Heart left ventricle (tissue), 16 donors: ENCODE measurements at regions not wholly inside any gene's neighbourhood (a gene's known extent, or its start where the extent isn't known, plus 50 kb on each side); places are given as distances from the start of the nearest gene placed in this dataset.
"Not testable (repeated sequence)": the region's sequence is repeated elsewhere in the genome, so short reads cannot be mapped to it uniquely, and the experiment has no call there.

Experiments
- ATAC-seq, 4 donors: fragments of 200-7000 bp; cut with Tn5 transposase; one replicate each; pipeline ENCODE4 v1.9.1; 2020 to 2022; ENCODE audit warnings: moderate library complexity in 4 of 4, mild to moderate bottlenecking in 3 of 4, moderate number of reproducible peaks in 1 of 4
- DNase-seq, 5 donors: peaks; one replicate each; pipeline ENCODE4 v3.0.0-alpha.2; 2020
- H3K27ac ChIP-seq, 12 donors: fragments of 200-600 bp; sonication (generic) in 4 of 12; one replicate each; pipeline versions ENCODE4 v1.5.0 to v1.8.0; 2016 to 2022; ENCODE audit warnings: mild to moderate bottlenecking in 2 of 12
- H3K27me3 ChIP-seq, 9 donors: fragments of 200-600 bp; sonication (generic) in 2 of 9; one replicate each; pipeline versions ENCODE4 v1.5.1 to v1.8.0; 2016 to 2022; ENCODE audit warnings: mild to moderate bottlenecking in 3 of 9
- H3K36me3 ChIP-seq, 9 donors: fragments of 200-600 bp; sonication (generic) in 2 of 9; one replicate each; pipeline versions ENCODE4 v1.5.0 to v1.8.0; 2018 to 2022; ENCODE audit warnings: mild to moderate bottlenecking in 2 of 9
- H3K4me1 ChIP-seq, 12 donors: fragments of 200-600 bp; sonication (generic) in 4 of 12; one replicate each; pipeline versions ENCODE4 v1.5.0 to v1.8.0; 2016 to 2022; ENCODE audit warnings: mild to moderate bottlenecking in 3 of 12
- H3K4me3 ChIP-seq, 12 donors: fragments of 200-600 bp; sonication (generic) in 4 of 12; one replicate each; pipeline versions ENCODE4 v1.5.0 to v1.8.0; 2017 to 2022; ENCODE audit warnings: mild to moderate bottlenecking in 9 of 12, moderate library complexity in 4 of 12
- H3K9me3 ChIP-seq, 12 donors: fragments of 200-600 bp; sonication (generic) in 4 of 12; one replicate each; pipeline versions ENCODE4 v1.5.0 to v1.8.0; 2016 to 2022; ENCODE audit warnings: mild to moderate bottlenecking in 1 of 12
- POLR2A ChIP-seq, 2 donors: fragments of 450-650 bp; IDR thresholded peaks; one replicate each; pipeline ENCODE4 v1.6.1; 2017; ENCODE audit warnings: antibody characterized with exemption in 2 of 2, mild to moderate bottlenecking in 2 of 2, moderate library complexity in 2 of 2
- WGBS, 4 donors: extraction: QIAGEN DNeasy Blood & Tissue Kit in 2 of 4; methylation state at CpG; one replicate each; pipeline versions ENCODE4 v1.1.5 to v1.1.7; 2013 to 2018; 5-methylcytosine and 5-hydroxymethylcytosine counted together
- intact Hi-C, 10 donors: fragments of 100-400 bp; cut with DNase I; formaldehyde crosslinking; loops; one replicate each; pipeline versions ENCODE4 v1.11.1 to v1.14.2; 2022
- TF ChIP-seq, protein P1 (sequence below), 12 donors: fragments of 200-600 bp; sonication (generic) in 4 of 12; IDR thresholded peaks; one replicate each; pipeline versions ENCODE4 v1.5.0 to v1.8.0; 2018 to 2022; ENCODE audit warnings: antibody characterized with exemption in 12 of 12, mild to moderate bottlenecking in 5 of 12
- donor health status: ischemic (EF 13 %, LVEDD 7.1; RV severe dilation, severe dysfunction).
- donor health status: healthy with polysubstance abuse.
- donor health status: DM: no; HTN: yes; CAD: no.
- donor health status: DM: no; HTN: no; CAD: no.
- donor health status: ischemic (EF 25% LVEDD 6.9; RV normal size, moderate dysfunction).
- donor health status: ischemic (EF 25% LVEDD 5.7; RV mildly dilated, moderate dysfunction).
- donor health status: healthy.
- donor health status: DM: yes; HTN: yes; CAD: no.
- donor health status: ischemic (EF 35%, LVEDD 5.7; RV mildly dilated, moderate dysfunction).
- donor health status: nonischemic (EF 11% LVEDD 7.7; RV severe dilation, severe dysfunction).
- donor health status: DM: yes; HTN: yes; CAD: no.
- donor health status: PGD.
- donor health status: ischemic (EF 29% LVEDD 5.4; RV normal size, mild dysfunction).
- donor health status: nonischemic (EF 23%, LVEDD 6.1; RV moderate dilation, normal function).

GRCh38 chr5:16378762-16379161, 86.8 kb downstream of the ZNF622 start:
- H3K27ac ChIP-seq, result peak overlapping the region in 3 of 12 donors; percentile 11 to 43 (median 38)
- H3K36me3 ChIP-seq, result no peaks in the 10 kb centered on the region
- TF ChIP-seq, protein P1, sequence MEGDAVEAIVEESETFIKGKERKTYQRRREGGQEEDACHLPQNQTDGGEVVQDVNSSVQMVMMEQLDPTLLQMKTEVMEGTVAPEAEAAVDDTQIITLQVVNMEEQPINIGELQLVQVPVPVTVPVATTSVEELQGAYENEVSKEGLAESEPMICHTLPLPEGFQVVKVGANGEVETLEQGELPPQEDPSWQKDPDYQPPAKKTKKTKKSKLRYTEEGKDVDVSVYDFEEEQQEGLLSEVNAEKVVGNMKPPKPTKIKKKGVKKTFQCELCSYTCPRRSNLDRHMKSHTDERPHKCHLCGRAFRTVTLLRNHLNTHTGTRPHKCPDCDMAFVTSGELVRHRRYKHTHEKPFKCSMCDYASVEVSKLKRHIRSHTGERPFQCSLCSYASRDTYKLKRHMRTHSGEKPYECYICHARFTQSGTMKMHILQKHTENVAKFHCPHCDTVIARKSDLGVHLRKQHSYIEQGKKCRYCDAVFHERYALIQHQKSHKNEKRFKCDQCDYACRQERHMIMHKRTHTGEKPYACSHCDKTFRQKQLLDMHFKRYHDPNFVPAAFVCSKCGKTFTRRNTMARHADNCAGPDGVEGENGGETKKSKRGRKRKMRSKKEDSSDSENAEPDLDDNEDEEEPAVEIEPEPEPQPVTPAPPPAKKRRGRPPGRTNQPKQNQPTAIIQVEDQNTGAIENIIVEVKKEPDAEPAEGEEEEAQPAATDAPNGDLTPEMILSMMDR (IDR thresholded peaks at IDR 0.05), result no peak
- TF ChIP-seq POLR2A (IDR thresholded peaks at IDR 0.05), result no peak
- DNase-seq, result peak in 4 of 5 donors; percentile 15 to 53 (median 40)
- peaks cover 0 to 11% (median 0%) of the 10 kb centered on the region in 12 donors for H3K4me1 ChIP-seq
- no peaks in the 10 kb centered on the region for H3K27me3 ChIP-seq
- H3K9me3 ChIP-seq, result no peaks in the 10 kb centered on the region
- WGBS, 4 donors, result 35 to 53% (median 44%) methylated on average over 3 of the region's 3 CpGs
- H3K4me3 ChIP-seq, result no peak overlapping the region
- ATAC-seq, result peak; percentile 94 to 99 (median 96)
- intact Hi-C loops, result loop anchor here in 1 of 10 donors (1.0 kb wide), 1 partner anchor 40 kb away; no protein-coding TSS in a partner anchor

GRCh38 chr5:16372493-16372892, 93.1 kb downstream of the ZNF622 start:
- H3K27ac ChIP-seq, result no peak overlapping the region
- intact Hi-C loops, result no loop called here
- TF ChIP-seq POLR2A (IDR thresholded peaks at IDR 0.05), result no peak
- TF ChIP-seq, protein P1 (IDR thresholded peaks at IDR 0.05), result no peak
- H3K9me3 ChIP-seq, result no peaks in the 10 kb centered on the region
- no peaks in the 10 kb centered on the region for H3K4me1 ChIP-seq
- no peak for DNase-seq
- no peaks in the 10 kb centered on the region for H3K27me3 ChIP-seq
- ATAC-seq, result no peak
- H3K36me3 ChIP-seq, result no peaks in the 10 kb centered on the region
- no peak overlapping the region for H3K4me3 ChIP-seq
- 65 to 85% (median 77%) methylated on average over 4 of the region's 4 CpGs for WGBS, 4 donors

DNA sequence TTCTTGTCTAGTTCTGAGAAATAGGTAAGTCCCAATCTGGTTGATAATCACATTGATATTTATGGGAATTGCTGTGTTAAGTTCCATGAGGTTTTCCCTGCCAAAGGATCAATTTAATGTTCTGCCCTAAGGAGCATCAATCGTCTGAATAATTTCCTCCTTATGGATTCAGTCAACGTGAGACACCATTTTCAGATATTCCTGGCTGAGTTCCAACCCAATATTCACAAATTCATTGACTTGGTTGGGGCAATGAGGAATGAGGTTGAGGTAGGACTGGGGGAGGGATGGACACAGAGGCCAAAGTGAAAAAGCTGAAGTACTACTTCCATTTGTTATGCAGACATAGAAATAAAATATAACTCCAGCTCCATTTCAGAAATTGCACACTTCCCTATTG, 99.1 kb downstream of the ZNF622 start:
- no peak for ATAC-seq
- Histone ChIP-seq H3K9me3 (peaks cover 0 to 10% (median 0%) of the 10 kb centered on the region in 12 donors), H3K4me1 (no peaks in the 10 kb centered on the region), H3K27me3 (no peaks in the 10 kb centered on the region), H3K4me3 (no peak overlapping the region), H3K27ac (no peak overlapping the region), H3K36me3 (no peaks in the 10 kb centered on the region)
- DNase-seq, result no peak
- intact Hi-C loops, result no loop called here
- TF ChIP-seq, protein P1 (IDR thresholded peaks at IDR 0.05), result no peak
- no peak for TF ChIP-seq POLR2A (IDR thresholded peaks at IDR 0.05)
- 63 to 81% (median 71%) methylated on average over 2 of the region's 2 CpGs for WGBS, 4 donors

- TF ChIP-seq POLR2A (IDR thresholded peaks at IDR 0.05), result no peak
- 59 to 70% (median 66%) methylated on average over 2 of the region's 2 CpGs for WGBS, 4 donors
- no peak overlapping the region for H3K4me3 ChIP-seq
- no peaks in the 10 kb centered on the region for H3K4me1 ChIP-seq
- no peak for DNase-seq
- H3K9me3 ChIP-seq, result peaks cover 0 to 11% (median 0%) of the 10 kb centered on the region in 12 donors
- H3K36me3 ChIP-seq, result no peaks in the 10 kb centered on the region
- no peak overlapping the region for H3K27ac ChIP-seq
- ATAC-seq, result no peak
- intact Hi-C loops, result no loop called here
- no peaks in the 10 kb centered on the region for H3K27me3 ChIP-seq
Observed at GRCh38 chr5:16364910-16365309, 100.7 kb downstream of the ZNF622 start.

- H3K4me1 ChIP-seq, H3K27me3 ChIP-seq, ATAC-seq, intact Hi-C loops, H3K36me3 ChIP-seq, DNase-seq, H3K27ac ChIP-seq, H3K4me3 ChIP-seq: not testable (repeated sequence)
- WGBS, 4 donors, result 87 to 94% (median 91%) methylated on average over 5 of the region's 5 CpGs
- H3K9me3 ChIP-seq, result peaks cover 0 to 18% (median 0%) of the 10 kb centered on the region in 12 donors
Observed at GRCh38 chr5:16353439-16353838, 112.2 kb downstream of the ZNF622 start.
